ENCODE measurements at regions not wholly inside any gene's neighbourhood (a gene's known extent, or its start where the extent isn't known, plus 50 kb on each side); places are given as distances from the start of the nearest gene placed in this dataset.

DNA sequence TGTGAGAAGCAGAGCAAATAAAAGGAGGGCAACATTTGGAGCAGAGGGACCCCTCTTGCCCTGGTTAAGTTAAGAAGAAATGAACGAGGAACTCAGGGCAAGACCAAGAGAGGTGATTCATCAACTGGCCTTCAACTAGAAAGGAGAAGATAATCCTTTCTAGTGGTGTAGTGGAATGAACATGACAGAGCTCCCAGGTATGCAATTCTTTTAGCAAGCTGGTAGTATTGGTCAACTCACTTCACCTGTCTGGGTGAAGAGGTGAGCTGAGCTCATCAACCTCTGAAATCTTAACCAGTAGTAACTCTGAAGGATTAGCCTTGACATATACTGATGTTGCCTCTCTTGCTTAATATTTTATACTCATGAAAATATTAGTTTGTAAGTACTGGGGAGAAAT lies 1024.7 kb upstream of the GOT2 start:
- DNase-seq = no peak

DNA sequence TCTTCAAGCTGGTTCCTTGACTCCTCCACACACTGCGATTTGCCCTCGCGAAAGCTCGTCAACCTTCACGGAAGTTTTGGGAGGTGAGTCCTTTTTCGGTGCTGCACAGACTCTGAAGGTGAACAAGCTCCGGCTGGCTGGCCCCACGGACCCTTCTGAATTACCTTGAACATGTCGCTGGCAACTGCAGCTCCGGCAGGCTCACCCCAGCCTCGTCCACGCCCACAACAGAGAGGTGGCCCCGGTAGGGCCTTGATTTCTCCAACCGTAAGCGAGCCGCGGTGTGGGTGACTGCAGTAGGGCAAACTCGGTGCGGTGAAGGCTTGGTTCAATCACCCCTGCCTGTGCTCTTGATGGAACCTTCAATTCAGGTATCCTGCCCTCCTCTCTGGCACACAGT lies 1020.7 kb upstream of the GOT2 start:
- DNase-seq = no peak

DNA sequence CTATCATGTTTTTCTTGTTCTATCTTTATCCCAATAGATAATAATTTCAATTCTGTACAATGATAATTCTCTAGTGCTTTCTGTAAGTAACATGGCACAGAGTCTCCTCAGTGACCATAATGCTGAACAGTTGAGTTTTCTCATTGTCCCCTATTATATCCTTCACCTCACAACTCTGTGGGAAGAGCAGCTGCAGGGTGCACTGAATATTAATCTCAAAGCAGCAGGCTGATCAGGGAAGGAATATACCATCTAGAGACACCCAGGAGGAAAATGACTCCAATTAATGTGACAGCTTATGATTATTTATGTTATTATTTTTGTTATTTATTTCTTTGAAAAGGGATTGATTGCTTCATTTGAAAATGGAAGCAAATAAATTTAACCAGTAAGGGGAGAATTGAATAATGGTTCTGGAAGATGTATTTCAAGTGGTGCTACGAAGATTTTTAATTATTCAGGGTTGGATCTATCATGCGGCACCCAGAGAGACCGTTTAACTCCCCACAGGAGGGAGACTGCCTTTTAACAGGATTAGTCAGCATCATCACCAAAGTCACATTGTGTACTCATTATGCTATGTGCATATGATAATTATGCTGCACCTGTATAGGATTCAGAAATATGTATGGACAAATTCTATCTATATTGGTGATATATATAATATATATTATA lies 1015.7 kb upstream of the GOT2 start:
- DNase-seq = no peak

DNA sequence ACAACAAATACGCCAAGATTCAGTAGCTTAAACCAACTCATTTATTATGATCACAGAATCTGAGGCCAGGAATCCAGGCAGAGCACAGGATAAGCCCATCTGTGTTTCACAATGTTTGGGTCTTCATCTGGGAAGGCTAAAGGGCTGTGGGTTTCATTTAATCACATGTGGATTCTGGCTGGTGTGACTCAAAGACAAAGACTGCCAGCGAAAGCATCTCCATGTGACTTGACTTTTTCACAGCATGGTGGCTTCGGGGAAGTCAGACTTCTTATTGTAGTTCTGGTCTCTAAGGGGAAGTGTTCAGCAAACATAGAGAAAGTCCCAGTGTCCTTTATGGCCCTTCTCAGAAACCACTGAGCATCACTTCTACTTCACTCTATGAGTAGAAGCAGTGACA lies 1014.4 kb upstream of the GOT2 start:
- DNase-seq = no peak

DNA sequence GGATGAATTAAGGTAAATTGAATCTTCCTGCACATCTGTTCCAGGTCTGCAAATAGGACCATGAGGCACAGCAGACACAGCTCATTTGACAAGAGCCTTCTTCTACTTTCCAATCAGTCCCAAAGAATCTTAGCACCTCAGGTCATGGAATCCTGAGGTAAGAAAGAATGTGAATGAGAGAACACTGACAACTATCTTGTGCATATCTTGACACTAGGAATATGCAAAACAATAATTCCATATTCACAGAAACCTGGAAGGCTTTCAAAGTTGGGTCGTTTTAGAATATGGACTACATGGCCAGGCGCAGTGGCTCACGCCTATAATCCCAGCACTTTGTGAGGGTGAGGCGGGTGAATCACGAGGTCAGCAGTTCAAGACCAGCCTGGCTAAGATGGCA lies 1009.4 kb upstream of the GOT2 start:
- no peak for DNase-seq

DNA sequence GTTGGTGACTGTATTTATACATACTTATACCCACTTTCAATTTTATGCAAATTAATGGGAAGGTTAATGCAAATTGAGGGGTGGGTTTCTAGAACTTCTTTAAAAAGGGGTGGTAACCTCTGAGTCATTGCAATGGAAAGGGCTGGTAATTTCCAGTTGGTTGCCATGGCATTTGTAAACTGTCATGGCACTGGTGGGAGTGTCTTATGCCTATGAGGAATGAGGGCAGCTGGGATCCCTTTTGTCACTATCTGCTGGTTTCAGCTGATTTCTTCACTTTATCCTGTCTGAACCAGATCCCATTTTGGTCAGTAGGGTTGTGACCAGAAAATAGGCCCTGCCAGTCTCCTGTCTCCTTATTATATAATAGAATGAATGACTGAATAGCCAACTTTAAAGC lies 1006.7 kb upstream of the GOT2 start:
- no peak for DNase-seq

DNA sequence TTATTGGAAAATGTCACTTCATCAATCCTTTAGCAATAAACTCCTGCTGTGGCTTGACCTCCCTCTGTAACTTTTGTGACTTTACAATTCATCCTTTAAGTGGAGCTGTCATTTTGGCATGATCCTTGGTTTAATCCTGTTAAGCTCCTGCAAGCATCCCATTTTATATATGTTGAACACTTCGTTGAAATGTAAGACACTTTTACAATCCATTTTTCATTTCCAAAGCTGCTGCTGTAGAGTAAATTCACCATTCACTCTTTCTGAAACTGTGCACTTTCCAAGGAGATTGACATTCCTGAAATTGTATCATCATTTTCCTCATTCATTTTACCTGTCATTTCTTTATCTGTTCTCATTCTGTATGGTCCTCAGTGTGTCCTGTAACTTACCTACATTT lies 1003.2 kb upstream of the GOT2 start:
- no peak for DNase-seq

DNA sequence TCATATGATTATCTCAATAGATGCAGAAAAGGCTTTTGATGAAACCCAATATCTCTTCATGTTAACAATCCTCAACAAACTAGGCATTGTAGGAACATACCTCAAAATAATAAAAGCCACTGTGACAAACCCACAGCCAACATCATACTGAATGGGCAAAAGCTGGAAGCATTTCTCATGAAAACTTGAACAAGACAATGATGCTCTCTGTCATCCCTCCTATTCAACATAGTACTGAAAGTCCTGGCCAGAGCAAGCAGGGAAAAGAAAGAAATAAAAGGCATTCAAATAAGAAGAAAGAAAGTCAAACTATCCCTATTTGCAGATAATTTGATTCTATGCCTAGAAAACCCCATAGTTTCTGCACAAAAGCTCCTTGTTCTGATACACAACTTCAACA lies 999.2 kb upstream of the GOT2 start:
- DNase-seq = no peak

DNA sequence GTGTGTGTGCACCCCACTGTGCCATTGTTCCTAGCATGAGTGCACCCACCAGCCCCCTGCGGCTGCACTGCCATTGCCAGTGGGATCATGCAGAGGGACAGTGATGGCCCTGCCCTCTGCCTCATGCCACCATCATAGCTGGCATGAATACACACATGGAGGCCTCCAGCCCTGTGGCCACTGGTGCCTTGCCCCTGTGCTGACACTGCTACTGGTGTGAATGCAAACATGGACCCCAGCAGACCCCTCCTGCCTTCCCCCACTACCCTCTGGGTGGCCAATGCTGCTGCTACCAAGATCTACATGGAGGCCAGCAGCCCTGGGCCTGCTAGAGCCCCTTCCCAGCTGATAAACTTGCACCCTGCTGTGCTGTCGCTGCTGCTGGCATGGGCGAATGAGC lies 995.5 kb upstream of the GOT2 start:
- no peak for DNase-seq

DNA sequence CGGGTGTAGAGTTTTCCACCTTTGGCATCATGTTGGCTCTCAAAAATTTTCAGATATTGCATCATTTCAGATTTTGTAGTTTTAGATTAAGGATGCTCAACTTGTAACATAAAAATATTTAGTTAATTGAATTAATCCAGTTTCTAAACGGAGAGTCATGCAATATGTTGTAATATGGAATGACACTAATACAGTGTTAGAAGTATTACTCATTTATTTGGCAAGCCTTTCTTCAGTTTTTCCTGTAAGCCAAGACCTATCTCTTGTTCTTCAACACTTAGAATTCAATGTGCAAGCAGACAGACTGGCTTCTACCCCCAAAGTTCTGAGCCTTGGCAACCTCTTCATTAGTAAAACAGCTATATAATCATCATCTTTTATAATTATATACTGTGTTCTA lies 985.0 kb upstream of the GOT2 start:
- DNase-seq = no peak

DNA sequence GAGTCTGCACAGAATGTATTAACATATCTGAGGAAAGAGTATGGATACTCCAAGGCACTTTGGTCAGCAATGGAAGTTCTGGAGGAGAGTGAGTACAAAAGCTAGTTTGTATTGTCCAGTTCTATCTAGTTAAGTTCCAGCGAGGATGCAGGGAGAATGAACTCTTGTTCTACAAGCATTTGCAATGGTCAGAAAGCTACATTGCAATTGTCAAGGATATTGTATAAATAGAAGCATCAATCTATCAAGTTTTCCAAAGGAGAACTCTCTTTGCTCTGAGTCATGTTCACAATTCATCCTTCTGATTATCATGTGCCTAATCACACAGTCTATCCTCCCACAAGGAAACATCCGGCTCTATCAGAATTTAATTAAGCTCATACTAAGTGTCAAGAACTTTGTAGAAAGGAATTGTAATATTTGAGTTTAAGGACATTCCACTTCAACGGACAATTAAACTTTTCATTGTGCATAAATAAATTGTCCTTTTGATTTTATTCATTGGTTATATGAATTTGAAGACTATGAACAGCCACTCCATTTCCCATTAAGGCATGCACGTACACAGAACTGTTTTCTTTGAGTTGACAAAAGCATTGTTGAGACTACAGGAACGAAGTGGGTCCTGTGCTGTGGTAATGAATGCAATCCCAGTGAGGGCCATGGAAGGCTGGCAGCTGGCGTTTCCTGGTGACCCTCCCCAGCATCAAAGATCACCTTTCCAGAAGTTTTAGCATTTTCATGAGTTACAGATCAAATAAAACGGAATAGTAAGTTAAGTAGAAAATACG lies 973.5 kb upstream of the GOT2 start:
- no peak for DNase-seq

DNA sequence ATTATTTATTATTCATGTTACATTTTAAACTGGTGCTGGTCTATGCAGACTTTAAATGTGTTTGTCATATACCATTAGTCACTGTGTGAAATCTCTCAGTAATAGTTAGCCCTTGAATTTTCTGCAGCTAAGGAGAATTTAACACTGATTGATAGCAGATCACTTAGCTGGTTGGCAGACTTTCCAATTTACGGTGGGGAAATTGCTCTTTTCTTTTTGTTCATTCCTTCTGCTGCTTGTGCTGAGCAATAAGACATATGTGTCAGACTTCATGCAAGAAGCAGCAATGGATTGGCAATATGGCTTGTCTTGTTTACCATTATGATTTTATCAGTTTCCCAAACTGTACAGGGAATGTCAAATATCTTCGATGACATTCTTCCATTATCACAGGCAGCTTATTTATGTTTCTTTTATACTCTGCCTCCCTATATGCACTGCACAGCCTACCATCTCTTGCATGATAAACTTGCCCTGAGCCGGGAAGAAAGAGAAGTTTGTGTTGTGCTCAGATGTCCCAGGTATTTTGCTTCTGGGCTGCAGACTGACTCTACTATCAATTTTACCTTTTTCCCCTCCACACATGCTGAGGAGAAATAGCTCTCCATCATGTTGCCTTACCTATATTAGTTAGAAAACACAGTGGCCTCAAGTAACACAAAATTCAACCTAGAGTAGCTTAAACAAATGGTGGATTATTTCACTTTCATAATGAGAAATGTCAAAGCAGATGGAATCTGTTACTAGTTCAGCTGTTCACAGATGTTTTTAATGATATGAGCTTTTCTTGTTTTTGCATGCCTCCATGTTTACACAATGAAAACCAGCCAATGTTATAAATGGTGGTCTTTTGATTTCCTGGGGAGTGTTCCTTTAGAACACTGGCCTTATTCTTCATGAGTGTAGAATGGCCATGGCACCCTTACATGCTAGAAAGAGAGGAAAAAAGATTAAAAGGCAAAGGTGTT lies 968.1 kb upstream of the GOT2 start:
- DNase-seq = no peak

DNA sequence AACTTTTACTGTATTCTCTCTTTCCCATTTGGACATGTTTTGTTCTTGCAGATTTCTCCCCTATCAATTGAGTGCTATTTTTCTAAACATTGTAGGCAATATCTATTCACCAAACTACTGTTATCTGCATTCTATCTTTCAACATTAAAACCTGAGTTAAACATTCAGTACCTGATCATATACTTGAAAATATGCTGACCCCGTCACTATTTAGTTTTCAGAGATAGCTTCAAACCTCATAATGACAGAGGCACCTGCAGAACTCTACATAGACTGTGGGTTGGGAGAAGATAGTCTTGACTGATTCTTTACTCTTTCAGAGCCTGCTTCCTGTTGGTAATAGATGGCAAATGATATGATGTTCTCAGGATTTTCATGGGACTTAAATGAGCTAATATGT lies 965.7 kb upstream of the GOT2 start:
- no peak for DNase-seq

DNA sequence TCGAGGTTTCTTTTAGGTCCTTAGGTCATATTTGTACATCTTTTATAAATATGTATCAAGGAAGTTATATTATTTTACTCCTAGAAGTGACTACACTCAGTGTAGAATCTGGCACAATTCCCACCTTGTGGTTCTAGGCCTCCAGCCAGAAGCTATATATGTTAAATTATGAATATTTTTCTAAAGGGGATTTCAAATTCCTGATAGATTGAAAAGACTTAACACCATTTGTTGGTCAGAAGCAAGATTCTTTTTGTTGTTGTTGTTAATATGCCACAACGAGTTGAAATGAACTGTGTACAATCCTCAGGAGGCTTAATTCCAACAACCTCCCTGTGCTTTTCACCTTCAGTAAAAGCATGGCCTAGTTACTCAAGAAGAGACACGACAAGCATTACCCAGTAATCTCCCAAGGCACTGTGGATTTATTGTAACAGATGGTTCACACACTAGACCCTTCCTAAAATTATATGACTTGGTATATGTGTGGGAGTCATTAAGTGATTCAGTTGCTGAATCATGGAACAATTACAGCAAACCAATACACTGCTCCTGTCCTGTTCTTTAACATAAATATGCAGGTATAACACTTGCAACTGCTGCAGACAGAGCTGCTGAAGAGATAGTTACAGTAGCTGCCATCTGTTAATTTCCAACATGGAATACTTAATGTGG lies 964.4 kb upstream of the GOT2 start:
- DNase-seq = no peak

DNA sequence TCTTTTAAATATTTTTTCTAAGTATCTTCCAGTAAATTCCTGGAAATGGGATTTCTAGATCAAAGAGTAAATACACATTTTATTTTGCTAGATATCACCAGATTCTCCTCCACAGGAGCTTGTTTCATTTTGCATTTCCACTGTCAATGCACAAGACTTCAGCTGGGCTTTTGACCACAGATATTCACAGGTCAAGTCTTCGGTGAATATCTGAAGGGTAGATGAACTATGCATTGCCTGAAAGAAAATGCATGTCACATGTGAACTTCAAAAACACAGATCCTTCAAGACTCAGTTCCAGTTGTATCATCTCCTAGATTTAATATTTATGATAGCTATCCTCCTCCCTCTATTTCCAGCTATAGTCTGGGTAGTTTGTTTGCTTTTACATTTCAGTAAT lies 963.6 kb upstream of the GOT2 start:
- no peak for DNase-seq

DNA sequence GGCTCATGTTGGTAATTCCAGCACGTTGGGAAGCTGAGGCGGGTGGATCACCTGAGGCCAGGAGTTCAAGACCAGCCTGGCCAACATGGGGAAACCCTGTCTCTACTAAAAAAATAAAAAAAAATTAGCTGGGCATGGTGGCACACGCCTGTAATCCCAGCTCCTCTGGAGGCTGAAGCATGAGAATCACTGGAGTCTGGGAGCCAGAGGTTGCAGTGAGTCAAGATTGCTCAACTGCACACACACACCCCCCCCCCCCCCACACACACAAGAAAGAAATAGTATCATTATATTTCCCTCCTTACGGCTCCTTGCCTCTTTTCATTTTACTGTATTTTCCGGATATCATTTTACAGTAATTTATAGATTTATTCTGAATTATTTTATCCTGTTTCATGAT lies 963.1 kb upstream of the GOT2 start:
- DNase-seq = no peak

DNA sequence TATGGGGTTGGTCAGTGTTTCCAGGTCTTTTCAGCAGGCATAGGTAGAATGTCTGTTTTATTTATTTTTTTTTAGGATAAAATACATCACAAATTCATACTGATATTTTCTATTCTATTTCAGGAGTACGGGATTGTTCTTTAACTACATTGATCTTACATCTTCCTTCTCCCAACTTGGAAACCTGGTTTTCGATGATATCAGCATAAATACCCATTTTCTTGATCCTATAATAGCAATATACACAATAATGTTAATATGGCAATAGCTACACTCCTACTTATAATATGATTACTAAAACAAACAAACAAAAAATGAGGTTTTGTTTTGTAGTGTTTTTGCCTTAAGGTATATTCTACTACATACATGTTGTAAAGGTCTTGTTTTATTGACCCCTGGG lies 962.4 kb upstream of the GOT2 start:
- DNase-seq = no peak

DNA sequence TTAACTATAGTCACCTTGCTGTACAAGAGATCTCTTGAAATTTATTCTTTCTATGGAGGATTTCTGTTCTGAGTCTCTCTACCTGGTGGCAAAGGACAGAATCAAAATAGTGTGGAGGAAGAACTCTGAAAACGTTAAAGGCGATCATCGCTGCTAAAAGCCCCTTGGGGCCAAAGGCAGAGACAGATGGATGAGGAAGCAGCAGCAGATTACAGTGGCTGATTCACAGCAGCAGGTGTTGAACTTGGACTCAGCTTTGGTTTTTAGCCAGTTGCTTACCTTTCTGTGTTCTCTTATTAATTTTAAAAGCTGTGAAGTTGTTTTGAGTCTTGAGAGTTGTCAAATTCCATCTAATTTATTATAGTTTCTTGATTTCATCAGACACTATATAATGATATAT lies 956.1 kb upstream of the GOT2 start:
- no peak for DNase-seq

DNA sequence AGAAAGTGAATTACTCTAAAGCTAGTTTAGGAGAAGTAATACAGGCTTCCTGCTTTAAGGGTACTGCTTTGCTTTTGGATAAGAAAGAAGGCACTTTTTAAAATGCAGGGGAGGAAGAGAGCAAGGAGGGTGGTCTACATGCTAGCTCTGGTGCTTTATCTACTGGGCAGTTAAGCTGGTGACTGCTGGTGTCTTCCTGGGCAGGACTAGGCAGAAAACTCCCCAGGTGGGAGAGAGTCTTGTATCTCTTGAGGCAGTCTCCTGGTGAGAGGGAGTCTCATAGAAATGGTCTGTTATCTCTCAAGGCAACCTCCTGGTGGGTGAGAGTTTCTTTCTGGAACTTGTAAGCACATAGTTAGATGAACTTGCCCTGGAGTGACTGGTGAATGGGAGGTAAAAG lies 953.9 kb upstream of the GOT2 start:
- DNase-seq = no peak

DNA sequence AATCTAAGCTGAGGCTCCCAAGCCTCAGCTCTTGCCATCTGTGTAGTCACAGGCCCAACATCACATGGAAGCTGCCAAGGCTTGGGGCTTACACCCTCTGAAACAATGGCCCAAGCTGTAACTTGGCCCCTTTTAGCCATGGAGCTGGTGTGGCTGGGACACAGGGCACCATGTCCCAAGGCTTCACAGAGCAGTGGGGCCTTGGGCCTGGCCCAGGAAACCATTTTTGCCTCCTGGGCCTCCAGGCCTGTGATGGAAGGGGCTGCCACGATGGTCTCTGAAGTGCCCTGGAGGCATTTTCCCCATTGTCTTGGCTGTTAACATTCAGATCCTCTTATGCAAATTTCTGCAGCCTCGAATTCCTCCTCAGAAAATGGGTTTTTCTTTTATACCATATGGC lies 952.3 kb upstream of the GOT2 start:
- no peak for DNase-seq

DNA sequence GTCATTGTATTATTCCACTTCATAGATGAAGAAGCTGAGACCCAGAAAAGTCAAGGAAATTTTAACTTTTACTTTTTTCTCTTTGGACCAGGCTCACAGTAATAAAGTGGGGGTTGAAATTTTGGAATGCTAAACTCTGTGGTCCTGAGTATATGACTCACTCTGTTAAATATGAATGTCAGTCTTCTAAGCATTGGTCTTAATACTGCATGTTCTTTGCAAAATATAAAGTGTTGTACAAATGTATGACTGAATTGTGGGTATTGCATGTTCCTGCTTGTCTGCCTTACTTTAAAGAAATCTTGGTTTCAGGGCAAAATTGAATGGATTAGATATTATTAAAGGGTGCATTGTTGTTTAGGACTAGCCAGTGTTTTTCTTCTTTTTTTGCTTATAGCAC lies 950.8 kb upstream of the GOT2 start:
- no peak for DNase-seq

DNA sequence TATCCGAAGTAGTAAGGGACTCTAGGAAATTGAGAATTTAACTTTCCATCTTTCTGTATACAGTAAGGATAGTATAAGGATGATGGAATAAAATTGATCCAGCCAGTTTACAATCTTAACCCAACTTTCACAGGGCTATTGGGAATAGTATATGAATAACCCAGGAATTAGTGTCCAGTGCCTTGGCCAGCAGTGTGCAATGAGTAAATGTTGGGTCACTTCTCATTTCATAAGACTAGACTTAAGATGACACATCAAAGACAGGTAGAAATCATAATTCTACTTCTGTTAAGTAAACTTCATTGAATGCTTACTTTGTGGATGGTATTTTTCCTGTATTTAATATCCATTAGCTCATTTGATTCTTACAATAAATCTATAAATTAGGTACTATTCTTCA lies 949.6 kb upstream of the GOT2 start:
- no peak for DNase-seq

DNA sequence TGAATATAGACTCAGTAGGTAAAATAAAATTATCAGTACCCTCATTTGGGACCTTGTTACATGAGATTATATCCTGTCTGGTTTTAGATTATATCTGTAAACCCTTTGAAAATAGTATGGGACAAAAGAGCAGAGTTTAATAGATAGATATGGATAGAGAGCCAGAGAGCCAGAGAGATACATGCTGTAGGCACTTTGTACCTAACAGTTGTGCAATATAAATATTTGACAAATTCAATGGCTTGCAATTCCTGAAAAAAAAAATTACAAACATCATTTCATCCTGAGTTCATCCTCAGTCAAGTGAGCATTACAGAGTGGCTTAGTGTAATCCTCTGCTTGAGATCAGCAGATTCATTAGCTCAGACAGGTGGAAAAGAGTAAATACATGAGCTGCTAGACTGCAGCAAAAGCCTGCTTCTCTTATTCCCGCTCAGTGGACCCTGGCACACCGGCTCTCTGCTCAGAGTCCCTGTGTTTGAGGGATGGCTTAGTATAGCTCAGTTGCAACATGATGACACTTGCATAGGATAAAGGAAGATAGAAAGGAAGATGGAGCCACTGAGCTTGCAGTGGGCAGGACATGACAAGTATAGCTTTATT lies 931.6 kb upstream of the GOT2 start:
- DNase-seq = no peak

All from NCI-H446 treated with DMSO at 0.1 percent for 48 hours (cell line).